ENCODE measurements at regions not wholly inside any gene's neighbourhood (a gene's known extent, or its start where the extent isn't known, plus 50 kb on each side); places are given as distances from the start of the nearest gene placed in this dataset.
"Not testable (repeated sequence)": the region's sequence is repeated elsewhere in the genome, so short reads cannot be mapped to it uniquely, and the experiment has no call there.

DNA sequence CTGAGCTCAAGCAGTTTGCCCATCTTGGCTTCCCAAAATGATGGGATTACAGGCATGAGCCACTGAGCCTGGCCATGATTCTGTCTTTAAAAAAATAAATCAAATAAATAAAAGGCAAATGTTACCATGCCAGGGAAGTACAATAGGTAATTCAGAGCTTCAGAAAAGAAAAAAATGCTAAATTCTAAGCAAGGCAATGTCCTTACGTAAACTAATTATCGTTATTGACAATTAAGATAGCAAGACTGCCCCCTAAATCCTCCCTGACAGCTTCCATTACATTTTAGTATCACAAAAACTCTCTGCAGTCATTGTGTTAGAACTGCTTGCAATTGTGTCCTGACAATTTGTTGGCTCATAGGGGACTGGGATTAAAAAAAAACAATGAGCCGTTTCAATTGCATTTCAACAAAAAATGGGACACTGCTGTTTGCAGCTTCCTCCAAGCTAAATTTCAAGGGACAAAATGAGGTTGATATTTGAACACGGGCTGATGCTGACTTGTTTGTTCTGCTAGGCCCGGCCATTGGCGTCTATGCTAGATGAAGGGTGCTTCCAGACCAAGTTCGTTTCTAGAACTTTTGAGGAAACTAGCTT lies 88.9 kb downstream of the MOGAT1 start:
- H3K4me1 ChIP-seq (ENCODE audit: control insufficient read depth, insufficient read depth, low read length), result peaks cover 13% of the 10 kb centered on the region
- no peaks in the 10 kb centered on the region for H3K36me3 ChIP-seq (ENCODE audit: control insufficient read depth, insufficient read depth, low read length, severe bottlenecking)
- H3K4me3 ChIP-seq (ENCODE audit: low read length), result no peak overlapping the region
- H3K27me3 ChIP-seq (replicated peaks; ENCODE audit: control insufficient read depth, insufficient read depth, low read length), result no peaks in the 10 kb centered on the region
- no peaks in the 10 kb centered on the region for H3K9me3 ChIP-seq (ENCODE audit: control insufficient read depth, low read length)
- H3K9ac ChIP-seq (ENCODE audit: low read length), result no peak overlapping the region
- DNase-seq (ENCODE audit: low read depth), result no peak

- H3K4me3 ChIP-seq (ENCODE audit: low read length), result no peak overlapping the region
- no peaks in the 10 kb centered on the region for H3K27me3 ChIP-seq (replicated peaks; ENCODE audit: control insufficient read depth, insufficient read depth, low read length)
- no peaks in the 10 kb centered on the region for H3K9me3 ChIP-seq (ENCODE audit: control insufficient read depth, low read length)
- H3K9ac ChIP-seq (ENCODE audit: low read length), result no peak overlapping the region
- no peaks in the 10 kb centered on the region for H3K36me3 ChIP-seq (ENCODE audit: control insufficient read depth, insufficient read depth, low read length, severe bottlenecking)
- DNase-seq (ENCODE audit: low read depth), result no peak
- peaks cover 5% of the 10 kb centered on the region for H3K4me1 ChIP-seq (ENCODE audit: control insufficient read depth, insufficient read depth, low read length)
These were observed 90.4 kb downstream of the MOGAT1 start for GRCh38 chr2:222761888-222762287.

DNA sequence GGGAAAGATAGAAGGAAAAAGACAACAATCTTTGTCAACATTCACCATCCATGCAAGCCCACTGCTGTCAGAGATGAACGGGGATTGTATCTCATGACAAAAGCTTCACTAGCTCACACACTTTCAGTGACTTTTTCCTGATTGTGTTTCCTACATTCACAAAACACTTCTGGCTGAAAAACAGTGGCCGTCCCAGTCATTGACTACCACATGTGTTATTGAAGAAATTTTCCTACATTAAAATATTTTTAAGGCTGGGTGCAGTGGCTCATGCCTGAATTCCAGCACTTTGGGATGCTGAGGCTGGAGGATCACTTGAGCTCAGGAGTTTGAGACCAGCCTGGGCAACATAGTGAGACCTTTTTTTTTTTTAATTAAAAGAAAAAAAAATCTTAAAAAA lies 90.9 kb downstream of the MOGAT1 start:
- no peak for DNase-seq (ENCODE audit: low read depth)
- Histone ChIP-seq H3K27me3 (replicated peaks; ENCODE audit: control insufficient read depth, insufficient read depth, low read length) (no peaks in the 10 kb centered on the region), H3K9ac (ENCODE audit: low read length) (no peak overlapping the region), H3K4me3 (ENCODE audit: low read length) (no peak overlapping the region), H3K4me1 (ENCODE audit: control insufficient read depth, insufficient read depth, low read length) (peaks cover under 1% of the 10 kb centered on the region), H3K36me3 (ENCODE audit: control insufficient read depth, insufficient read depth, low read length, severe bottlenecking) (no peaks in the 10 kb centered on the region), H3K9me3 (ENCODE audit: control insufficient read depth, low read length) (no peaks in the 10 kb centered on the region)

DNA sequence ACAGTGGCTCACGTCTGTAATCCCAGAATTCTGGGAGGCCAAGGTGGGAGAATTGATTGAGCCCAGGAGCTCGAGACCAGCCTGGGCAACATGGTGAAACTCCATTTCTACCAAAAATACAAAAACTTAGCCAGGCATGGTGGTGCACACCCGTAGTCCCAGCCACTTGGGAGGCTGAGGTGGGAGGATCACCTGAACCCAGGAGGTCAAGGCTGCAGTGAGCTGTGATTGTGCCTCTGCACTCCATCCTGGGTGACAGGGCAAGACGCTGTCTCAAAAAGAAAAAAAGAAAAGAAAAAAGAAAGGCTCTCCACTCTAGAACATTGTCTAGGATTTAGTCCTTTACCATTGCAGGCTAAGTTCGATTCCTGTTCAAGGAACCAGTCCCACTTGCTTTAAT lies 94.4 kb downstream of the MOGAT1 start:
- not testable (repeated sequence) for H3K27me3 ChIP-seq (replicated peaks; ENCODE audit: control insufficient read depth, insufficient read depth, low read length); DNase-seq (ENCODE audit: low read depth); H3K4me3 ChIP-seq (ENCODE audit: low read length); H3K9me3 ChIP-seq (ENCODE audit: control insufficient read depth, low read length); H3K36me3 ChIP-seq (ENCODE audit: control insufficient read depth, insufficient read depth, low read length, severe bottlenecking); H3K9ac ChIP-seq (ENCODE audit: low read length); H3K4me1 ChIP-seq (ENCODE audit: control insufficient read depth, insufficient read depth, low read length)

DNA sequence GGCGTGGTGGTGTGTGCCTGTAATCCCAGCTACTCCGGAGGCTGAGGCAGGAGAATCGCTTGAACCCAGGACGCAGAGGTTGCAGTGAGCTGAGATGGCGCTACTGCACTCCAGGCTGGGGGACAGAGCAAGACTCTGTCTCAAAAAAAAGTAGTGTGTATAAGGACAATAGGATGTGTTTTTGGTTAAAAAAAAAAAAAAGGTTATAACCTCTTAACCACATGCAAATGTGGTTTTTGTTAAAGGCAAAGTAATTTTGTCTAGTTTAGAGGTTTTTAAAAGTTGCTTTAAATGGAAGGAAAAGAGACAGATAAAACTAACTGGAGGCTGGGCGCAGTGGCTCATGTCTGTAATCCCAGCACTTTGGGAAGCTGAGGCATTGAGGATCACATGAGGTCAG lies 92.8 kb upstream of the ACSL3 start:
- H3K4me3 ChIP-seq (ENCODE audit: low read length); H3K4me1 ChIP-seq (ENCODE audit: control insufficient read depth, insufficient read depth, low read length); H3K9me3 ChIP-seq (ENCODE audit: control insufficient read depth, low read length); H3K36me3 ChIP-seq (ENCODE audit: control insufficient read depth, insufficient read depth, low read length, severe bottlenecking); H3K9ac ChIP-seq (ENCODE audit: low read length); H3K27me3 ChIP-seq (replicated peaks; ENCODE audit: control insufficient read depth, insufficient read depth, low read length): not testable (repeated sequence)
- DNase-seq (ENCODE audit: low read depth), result peak; percentile 37

GRCh38 chr2:222769446-222769845 lies 91.4 kb upstream of the ACSL3 start:
- Histone ChIP-seq H3K27me3 (replicated peaks; ENCODE audit: control insufficient read depth, insufficient read depth, low read length) (no peaks in the 10 kb centered on the region), H3K4me3 (ENCODE audit: low read length) (no peak overlapping the region), H3K9ac (ENCODE audit: low read length) (no peak overlapping the region), H3K36me3 (ENCODE audit: control insufficient read depth, insufficient read depth, low read length, severe bottlenecking) (no peaks in the 10 kb centered on the region), H3K9me3 (ENCODE audit: control insufficient read depth, low read length) (no peaks in the 10 kb centered on the region), H3K4me1 (ENCODE audit: control insufficient read depth, insufficient read depth, low read length) (no peaks in the 10 kb centered on the region)
- no peak for DNase-seq (ENCODE audit: low read depth)

- Histone ChIP-seq H3K36me3 (ENCODE audit: control insufficient read depth, insufficient read depth, low read length, severe bottlenecking) (no peaks in the 10 kb centered on the region), H3K4me3 (ENCODE audit: low read length) (no peak overlapping the region), H3K27me3 (replicated peaks; ENCODE audit: control insufficient read depth, insufficient read depth, low read length) (no peaks in the 10 kb centered on the region), H3K9me3 (ENCODE audit: control insufficient read depth, low read length) (no peaks in the 10 kb centered on the region), H3K9ac (ENCODE audit: low read length) (no peak overlapping the region), H3K4me1 (ENCODE audit: control insufficient read depth, insufficient read depth, low read length) (no peaks in the 10 kb centered on the region)
- no peak for DNase-seq (ENCODE audit: low read depth)
These were observed 90.9 kb upstream of the ACSL3 start for GRCh38 chr2:222769941-222770340.

DNA sequence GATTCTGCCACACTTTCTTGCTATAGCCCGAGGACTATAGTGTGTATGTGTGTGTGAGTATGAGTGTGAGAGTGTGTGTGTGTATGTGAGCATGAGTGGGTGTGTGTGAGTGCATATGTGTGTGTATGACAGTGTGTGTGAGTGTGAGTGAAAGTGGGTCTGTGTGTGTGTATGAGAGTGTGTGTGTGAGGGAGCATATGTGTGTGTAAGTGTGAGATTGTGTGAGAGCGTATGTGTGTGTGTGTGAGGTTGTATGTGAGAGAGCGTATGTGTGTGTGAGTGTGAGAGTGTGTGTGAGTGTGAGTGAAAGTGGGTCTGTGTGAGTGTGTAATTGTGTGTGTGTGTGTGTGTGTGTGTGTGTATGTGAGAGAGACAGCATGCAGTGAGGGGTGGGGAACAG lies 89.0 kb upstream of the ACSL3 start:
- Histone ChIP-seq H3K27me3 (replicated peaks; ENCODE audit: control insufficient read depth, insufficient read depth, low read length) (no peaks in the 10 kb centered on the region), H3K36me3 (ENCODE audit: control insufficient read depth, insufficient read depth, low read length, severe bottlenecking) (no peaks in the 10 kb centered on the region), H3K9ac (ENCODE audit: low read length) (no peak overlapping the region), H3K4me3 (ENCODE audit: low read length) (no peak overlapping the region), H3K4me1 (ENCODE audit: control insufficient read depth, insufficient read depth, low read length) (peaks cover 3% of the 10 kb centered on the region), H3K9me3 (ENCODE audit: control insufficient read depth, low read length) (no peaks in the 10 kb centered on the region)
- no peak for DNase-seq (ENCODE audit: low read depth)

- H3K4me1 ChIP-seq (ENCODE audit: control insufficient read depth, insufficient read depth, low read length), result peaks cover 3% of the 10 kb centered on the region
- H3K9me3 ChIP-seq (ENCODE audit: control insufficient read depth, low read length), result no peaks in the 10 kb centered on the region
- H3K36me3 ChIP-seq (ENCODE audit: control insufficient read depth, insufficient read depth, low read length, severe bottlenecking), result no peaks in the 10 kb centered on the region
- peak; percentile 39 for DNase-seq (ENCODE audit: low read depth)
- H3K9ac ChIP-seq (ENCODE audit: low read length), result no peak overlapping the region
- no peak overlapping the region for H3K4me3 ChIP-seq (ENCODE audit: low read length)
- H3K27me3 ChIP-seq (replicated peaks; ENCODE audit: control insufficient read depth, insufficient read depth, low read length), result no peaks in the 10 kb centered on the region
These were observed 85.9 kb upstream of the ACSL3 start for GRCh38 chr2:222774941-222775340.

DNA sequence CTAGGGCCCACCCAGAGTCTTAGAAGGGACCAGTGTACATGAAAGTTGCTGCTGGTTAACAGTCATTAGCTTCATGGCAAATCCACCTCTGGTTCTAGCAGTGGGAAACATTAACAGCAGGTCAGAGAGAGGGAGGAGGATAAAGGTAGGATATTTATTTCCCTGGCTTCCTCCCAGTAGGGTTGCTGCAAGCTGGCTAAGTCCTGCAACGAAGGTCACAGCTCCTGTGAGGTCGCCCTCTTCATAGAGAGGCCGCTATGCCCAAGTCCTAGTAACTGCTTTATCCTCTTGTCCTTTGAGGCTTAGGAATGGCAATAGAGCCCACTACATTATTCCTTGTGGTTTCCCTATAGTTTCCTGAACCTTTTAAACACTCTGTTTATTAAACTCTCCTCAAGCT lies 84.0 kb upstream of the ACSL3 start:
- Histone ChIP-seq H3K27me3 (replicated peaks; ENCODE audit: control insufficient read depth, insufficient read depth, low read length) (no peaks in the 10 kb centered on the region), H3K9me3 (ENCODE audit: control insufficient read depth, low read length) (no peaks in the 10 kb centered on the region), H3K36me3 (ENCODE audit: control insufficient read depth, insufficient read depth, low read length, severe bottlenecking) (no peaks in the 10 kb centered on the region), H3K4me1 (ENCODE audit: control insufficient read depth, insufficient read depth, low read length) (peaks cover 3% of the 10 kb centered on the region), H3K4me3 (ENCODE audit: low read length) (no peak overlapping the region), H3K9ac (ENCODE audit: low read length) (no peak overlapping the region)
- no peak for DNase-seq (ENCODE audit: low read depth)

DNA sequence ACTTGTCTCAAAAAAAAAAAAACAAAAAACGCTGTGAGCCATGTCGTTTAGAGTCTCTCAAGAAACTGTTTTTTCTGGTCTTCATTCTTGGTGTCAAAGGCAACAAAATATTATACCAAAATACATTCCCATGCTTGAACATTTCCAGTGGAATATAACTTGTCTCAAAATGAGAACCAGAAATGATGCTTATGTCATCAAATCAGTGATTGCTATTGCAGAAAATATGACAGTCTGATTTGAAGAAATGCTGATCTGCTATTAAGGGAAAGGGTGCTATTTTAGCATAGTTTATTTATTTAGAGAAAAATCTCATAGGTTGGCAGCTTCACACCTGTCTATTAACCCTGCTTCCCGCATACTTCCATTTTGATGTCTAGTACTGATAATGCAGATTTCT lies 82.4 kb upstream of the ACSL3 start:
- Histone ChIP-seq H3K4me1 (ENCODE audit: control insufficient read depth, insufficient read depth, low read length) (peaks cover 7% of the 10 kb centered on the region), H3K27me3 (replicated peaks; ENCODE audit: control insufficient read depth, insufficient read depth, low read length) (no peaks in the 10 kb centered on the region), H3K9me3 (ENCODE audit: control insufficient read depth, low read length) (no peaks in the 10 kb centered on the region), H3K4me3 (ENCODE audit: low read length) (no peak overlapping the region), H3K9ac (ENCODE audit: low read length) (no peak overlapping the region), H3K36me3 (ENCODE audit: control insufficient read depth, insufficient read depth, low read length, severe bottlenecking) (no peaks in the 10 kb centered on the region)
- no peak for DNase-seq (ENCODE audit: low read depth)

GRCh38 chr2:222779145-222779832 lies 81.5 kb upstream of the ACSL3 start:
- Histone ChIP-seq H3K36me3 (ENCODE audit: control insufficient read depth, insufficient read depth, low read length, severe bottlenecking) (no peaks in the 10 kb centered on the region), H3K4me1 (ENCODE audit: control insufficient read depth, insufficient read depth, low read length) (peaks cover 7% of the 10 kb centered on the region), H3K27me3 (replicated peaks; ENCODE audit: control insufficient read depth, insufficient read depth, low read length) (no peaks in the 10 kb centered on the region), H3K9me3 (ENCODE audit: control insufficient read depth, low read length) (no peaks in the 10 kb centered on the region), H3K9ac (ENCODE audit: low read length) (no peak overlapping the region), H3K4me3 (ENCODE audit: low read length) (no peak overlapping the region)
- no peak for DNase-seq (ENCODE audit: low read depth)
